ENCODE measurements at regions not wholly inside any gene's neighbourhood (a gene's known extent, or its start where the extent isn't known, plus 50 kb on each side); places are given as distances from the start of the nearest gene placed in this dataset.

DNA sequence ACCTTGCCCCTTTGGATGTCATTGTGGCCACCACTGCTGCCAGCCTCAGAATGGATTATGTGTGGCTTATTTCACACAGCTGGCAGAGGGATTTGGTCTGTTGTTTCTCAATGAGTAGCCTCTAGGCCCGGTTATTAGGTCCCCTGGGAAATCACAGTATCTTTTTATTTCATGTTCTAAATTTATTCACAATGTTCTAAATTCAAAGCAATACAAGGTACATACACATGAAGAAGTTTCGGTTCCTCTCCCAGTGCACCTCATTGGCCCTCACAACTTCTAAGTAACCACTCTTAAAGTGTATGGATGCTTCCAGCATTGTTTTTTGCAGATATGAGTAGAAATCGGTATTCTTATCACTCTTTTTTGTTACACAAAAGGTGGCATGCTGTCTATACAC is 262.7 kb downstream of the RCHY1 start:
- H3K27ac ChIP-seq: no peak overlapping the region
- TF ChIP-seq CTCF (conservative IDR thresholded peaks at IDR 0.05) (no peak), ZFX (IDR thresholded peaks at IDR 0.05) (no peak)

DNA sequence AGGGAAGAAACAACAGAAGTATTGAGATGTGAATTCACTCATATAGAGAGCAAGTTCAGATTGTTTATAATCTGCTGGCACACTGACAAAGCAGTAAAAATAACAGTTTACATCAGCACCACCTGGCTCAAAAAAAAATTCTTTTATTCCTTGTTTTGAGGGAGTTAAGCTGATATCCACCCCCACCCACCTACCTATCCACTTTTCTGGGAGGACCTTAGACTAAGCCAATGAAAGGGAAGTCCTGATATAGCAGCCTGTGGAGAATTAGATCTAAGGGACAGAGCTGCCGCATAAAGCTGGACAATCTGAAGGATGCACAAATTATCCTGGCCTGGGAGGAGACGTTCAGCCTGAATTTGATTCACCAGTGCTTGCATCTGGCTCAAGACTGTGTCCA is 264.5 kb downstream of the RCHY1 start:
- no peak overlapping the region for H3K27ac ChIP-seq
- TF ChIP-seq CTCF (conservative IDR thresholded peaks at IDR 0.05): no peak

GRCh38 chr4:75248770-75249407 is 265.3 kb downstream of the RCHY1 start:
- H3K27ac ChIP-seq: no peak overlapping the region
- no peak for TF ChIP-seq ZFX (IDR thresholded peaks at IDR 0.05)
- no peak for TF ChIP-seq CTCF (conservative IDR thresholded peaks at IDR 0.05)

DNA sequence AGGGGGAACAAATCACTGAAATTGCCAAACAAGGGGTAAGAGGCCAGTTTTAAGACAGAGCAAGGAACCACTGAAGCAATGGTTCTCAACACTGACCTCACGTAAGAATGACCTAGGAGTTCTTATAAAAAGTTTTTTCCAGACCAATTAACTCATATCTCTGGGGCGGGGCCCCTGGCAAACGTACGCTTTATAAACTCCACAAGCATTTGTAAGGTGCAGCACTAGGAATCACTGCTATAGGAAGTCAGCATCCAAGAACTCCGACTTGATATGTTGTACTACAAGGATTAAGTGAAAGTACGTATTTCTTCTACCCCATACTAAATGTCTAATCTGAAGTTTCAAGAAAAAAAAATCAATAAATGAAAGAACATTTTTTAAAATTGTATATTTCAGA is 269.9 kb downstream of the RCHY1 start:
- TF ChIP-seq ZFX (IDR thresholded peaks at IDR 0.05) (no peak), CTCF (conservative IDR thresholded peaks at IDR 0.05) (no peak)
- H3K27ac ChIP-seq: no peak overlapping the region

DNA sequence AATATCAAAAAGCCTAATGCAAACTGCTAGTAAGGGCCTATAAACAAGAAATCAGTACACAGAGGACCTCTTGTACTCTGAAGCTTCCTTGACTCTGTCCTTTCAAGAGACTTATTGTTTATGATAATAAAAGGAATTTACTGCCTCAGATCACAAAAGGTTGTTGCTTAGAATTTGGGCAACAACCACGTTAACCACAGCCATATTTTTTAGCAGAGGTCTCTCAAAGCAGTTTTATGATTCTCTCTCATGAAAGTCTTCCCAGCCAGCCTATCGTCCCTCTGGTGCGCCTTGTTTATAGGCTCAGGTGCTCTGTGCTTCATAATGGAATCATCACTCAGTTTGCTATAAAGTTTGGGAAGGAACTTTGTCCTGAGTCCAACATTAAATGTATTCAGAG is 270.6 kb downstream of the RCHY1 start:
- TF ChIP-seq CTCF (conservative IDR thresholded peaks at IDR 0.05) (no peak), ZFX (IDR thresholded peaks at IDR 0.05) (no peak)
- no peak overlapping the region for H3K27ac ChIP-seq

GRCh38 chr4:75235359-75235951 is 278.7 kb downstream of the RCHY1 start:
- TF ChIP-seq CTCF (conservative IDR thresholded peaks at IDR 0.05): no peak
- H3K27ac ChIP-seq: no peak overlapping the region

- TF ChIP-seq CTCF (conservative IDR thresholded peaks at IDR 0.05) (no peak), ZFX (IDR thresholded peaks at IDR 0.05) (no peak)
- H3K27ac ChIP-seq: no peak overlapping the region
Observed at GRCh38 chr4:75232546-75232945, 281.7 kb downstream of the RCHY1 start.
